Activated T-helper 1 cell treated with anti-CD3 and anti-CD28 coated beads, Interleukin-2, amount 50 U/mL, for 16 hours (primary cell): ENCODE measurements at regions not wholly inside any gene's neighbourhood (a gene's known extent, or its start where the extent isn't known, plus 50 kb on each side); places are given as distances from the start of the nearest gene placed in this dataset.
"Not testable (repeated sequence)": the region's sequence is repeated elsewhere in the genome, so short reads cannot be mapped to it uniquely, and the experiment has no call there.

Source experiments
- DNase-seq, 2 donors: peaks; one replicate each; pipeline ENCODE4 v3.0.0-alpha.2; 2020; ENCODE audit warnings: low read depth in 1 of 2, low spot score in 1 of 2

DNA sequence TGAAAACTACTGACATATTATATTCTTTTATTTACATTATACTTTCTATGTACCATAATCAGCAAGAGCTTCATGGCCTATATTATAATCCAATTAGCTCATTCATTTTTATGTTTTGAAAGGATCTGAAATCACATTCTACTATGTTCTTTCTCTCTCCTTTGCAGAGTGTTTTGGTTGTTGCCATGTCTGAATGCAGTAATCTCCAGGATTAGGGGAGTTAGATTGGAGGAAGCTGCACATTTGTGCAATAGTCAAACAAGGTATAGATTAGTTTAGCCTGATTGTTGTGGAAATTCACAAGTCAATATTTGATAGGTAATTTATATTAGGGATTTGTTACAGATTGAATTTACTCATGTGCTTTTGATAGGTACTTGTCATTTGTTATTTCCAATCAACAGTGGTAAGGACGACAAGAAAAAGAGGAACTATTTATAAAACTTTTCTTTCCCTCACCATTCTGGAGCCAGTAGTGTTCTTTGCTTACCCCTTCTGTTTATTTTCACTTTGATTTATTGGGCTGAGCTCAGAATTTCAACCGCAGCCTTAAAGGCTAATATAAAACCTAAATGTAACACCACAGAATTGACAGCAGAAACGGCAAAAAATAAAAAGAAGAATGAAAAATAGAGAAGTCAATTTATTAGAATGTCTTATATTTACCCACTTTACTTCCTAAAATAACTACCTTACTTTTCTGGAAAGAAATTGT lies 597.0 kb downstream of the CHSY3 start:
- DNase-seq, result no peak

DNA sequence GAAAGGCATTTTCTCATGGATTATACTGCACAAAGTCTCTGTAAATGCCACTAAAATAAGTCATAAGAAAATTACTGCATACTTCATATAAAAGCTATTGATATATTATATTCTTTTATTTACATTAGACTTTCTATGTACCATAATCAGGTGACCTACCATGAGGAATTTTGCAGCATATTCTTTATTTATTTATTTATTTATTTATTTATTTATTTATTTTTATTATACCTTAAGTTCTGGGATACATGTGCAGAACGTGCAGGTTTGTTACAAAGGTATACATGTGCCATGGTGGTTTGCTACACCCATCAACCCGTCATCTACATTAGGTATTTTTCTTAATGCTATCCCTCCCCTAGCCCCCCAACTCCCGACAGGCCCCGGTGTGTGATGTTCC lies 596.2 kb downstream of the CHSY3 start:
- DNase-seq, result not testable (repeated sequence)

DNA sequence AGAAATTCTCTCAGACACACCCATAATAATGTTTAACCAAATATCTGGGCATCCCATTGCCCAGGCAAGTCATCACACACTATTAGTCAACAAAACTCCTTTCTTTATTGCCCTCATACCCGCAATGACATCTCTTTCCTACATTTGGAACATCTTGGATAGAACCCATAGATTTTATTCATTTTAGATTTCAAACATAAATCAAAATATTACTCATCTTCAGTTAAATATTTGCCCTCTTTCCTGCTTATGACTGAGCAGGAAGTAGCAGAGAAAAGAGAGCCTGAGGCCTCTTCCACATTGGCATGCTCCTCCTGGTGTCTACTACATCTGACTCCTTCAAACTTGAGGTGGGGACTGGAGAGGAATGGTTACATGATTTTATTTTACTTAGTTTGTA lies 592.0 kb downstream of the CHSY3 start:
- no peak for DNase-seq

DNA sequence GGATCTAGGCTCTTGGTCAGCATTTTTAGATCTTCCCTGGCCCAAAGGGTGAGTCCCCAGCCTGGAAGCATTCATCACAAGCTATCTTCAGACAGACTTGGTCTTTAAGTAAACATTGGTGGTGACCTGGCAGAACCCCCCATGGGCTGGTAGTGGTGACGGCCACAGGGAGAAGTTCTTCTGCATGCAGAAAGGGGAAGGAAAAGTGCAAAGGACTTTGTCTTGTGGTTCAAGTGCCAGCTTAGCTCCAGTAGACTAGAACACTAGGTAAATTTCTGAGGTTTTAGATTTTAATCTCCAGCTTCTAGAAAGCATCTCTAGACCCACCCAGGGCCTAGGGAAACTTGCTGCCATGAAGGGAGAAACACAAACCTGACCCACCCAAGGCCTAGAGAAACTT lies 584.0 kb downstream of the CHSY3 start:
- no peak for DNase-seq

DNA sequence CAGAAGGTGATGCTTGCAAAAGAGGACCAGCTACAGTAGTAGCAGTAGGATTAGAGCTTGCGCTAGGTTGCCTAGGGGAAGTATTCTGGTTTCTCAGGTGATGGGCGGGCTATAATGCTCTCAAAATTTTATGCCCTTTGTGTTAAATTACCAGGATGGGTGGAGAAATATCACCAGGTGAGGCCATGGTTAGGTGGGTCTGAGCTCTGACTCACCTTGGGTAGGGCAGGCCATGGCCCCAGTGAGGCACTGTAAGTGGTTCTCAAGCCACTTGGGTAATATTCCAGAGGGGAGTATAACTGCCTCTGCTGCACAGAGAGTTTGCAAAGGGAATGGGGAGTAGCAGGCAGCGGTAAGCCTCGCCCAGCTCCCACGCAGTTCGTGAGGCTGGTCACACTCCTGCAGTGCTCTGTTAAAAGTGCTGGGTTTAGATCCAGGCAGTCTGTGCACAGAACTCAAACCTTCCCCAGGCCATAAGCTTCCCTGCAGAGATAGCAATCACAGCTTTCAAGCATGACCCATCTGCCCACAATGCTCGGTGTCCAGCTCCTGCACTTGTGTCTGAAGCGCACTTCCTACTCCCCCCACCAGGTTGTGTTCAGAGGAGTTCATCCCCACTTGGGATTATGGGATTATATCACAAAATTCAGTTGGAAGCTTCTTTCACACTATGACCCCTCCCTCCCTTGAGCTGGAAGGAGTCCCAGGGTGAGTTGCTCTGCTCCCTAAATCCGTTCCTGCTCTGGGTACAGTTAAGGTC lies 575.0 kb downstream of the CHSY3 start:
- no peak for DNase-seq

DNA sequence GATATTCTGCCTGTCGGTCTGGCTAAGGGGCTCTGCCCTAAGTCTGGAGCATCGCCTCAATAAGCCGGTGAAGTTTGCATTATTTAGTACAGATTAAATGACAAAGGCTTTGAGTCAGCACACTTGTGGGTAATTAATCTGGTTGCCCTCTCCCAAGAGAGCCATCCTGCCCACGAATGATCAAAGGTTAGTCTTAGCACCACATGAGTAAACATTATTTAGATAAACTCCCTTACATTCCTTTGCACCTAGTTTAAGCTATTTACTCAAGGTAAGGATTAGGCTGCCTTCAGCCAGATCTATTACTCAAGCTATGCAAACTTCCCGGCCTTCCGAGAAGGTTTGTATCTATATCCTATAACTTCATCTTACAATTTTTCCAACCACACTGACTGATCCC lies 572.1 kb downstream of the CHSY3 start:
- no peak for DNase-seq

DNA sequence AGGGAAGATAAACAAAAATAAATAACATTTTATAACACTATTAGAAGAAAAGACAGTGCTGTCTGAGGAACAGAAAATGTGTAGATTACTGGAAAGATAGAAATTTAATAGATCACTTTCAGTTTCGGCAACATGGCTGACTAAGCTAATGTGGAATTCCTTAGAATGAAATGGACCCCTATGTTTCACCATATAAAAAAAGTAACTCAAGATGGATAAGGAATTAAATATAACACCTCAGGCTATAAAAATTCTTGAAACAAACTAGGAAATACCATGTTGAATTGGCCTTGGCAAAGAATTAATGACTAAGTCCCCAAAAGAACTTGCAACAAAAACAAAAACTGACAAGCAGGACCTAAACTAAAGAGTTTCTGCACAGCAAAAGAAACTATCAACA lies 558.3 kb downstream of the CHSY3 start:
- no peak for DNase-seq

DNA sequence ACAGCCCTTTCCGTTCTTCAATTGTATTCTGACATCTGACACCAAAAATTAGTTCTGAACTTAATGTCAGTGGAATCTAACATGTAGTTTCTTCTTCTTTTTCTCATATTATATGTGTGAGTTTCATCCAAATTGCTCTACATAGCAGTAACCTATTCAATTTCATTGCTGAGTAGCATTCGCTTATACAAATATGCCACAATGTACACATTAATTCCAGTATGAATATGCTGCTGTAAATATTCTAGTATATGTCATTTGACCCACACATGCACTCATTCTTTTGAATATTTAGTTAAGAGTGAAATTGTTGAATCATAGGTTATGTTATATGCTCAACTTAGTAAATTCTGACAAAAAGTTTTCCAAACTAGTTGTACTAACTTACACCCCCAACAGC lies 550.9 kb downstream of the CHSY3 start:
- DNase-seq, result no peak

DNA sequence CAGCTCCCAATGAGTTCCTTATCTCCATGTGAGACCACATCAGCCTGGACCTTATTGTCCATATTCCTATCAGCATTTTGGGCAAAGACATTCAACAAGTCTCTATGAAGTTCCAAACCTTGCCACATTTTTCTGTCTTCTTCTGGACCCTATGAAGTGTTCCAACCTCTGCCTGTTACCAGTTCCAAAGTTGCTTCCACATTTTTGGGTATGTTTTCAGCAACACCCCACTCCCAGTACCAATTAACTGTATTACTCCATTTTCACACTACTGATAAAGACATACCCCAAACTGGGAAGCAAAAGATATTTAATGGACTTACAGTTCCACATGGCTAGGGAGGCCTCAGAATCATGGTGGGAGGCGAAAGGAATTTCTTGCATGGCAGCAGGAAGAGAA lies 548.5 kb downstream of the CHSY3 start:
- no peak for DNase-seq

DNA sequence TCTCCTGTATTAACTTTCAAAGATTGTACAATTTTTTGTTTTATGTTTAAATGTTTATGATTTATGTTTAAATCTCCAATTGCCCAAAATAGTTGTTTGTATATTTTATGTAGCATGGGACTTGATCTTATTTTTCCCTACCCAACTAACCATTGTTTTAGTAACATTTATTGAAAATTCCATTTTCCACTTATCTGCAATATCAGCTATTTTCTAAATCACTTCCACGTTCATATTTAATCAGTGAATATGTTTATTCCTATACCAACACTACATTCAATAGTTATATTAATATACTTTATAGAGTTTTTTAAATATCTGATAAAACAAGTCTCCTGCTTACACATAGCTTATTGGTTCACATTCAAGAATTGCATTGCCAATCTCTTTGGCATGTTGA lies 532.2 kb downstream of the CHSY3 start:
- DNase-seq, result no peak

DNA sequence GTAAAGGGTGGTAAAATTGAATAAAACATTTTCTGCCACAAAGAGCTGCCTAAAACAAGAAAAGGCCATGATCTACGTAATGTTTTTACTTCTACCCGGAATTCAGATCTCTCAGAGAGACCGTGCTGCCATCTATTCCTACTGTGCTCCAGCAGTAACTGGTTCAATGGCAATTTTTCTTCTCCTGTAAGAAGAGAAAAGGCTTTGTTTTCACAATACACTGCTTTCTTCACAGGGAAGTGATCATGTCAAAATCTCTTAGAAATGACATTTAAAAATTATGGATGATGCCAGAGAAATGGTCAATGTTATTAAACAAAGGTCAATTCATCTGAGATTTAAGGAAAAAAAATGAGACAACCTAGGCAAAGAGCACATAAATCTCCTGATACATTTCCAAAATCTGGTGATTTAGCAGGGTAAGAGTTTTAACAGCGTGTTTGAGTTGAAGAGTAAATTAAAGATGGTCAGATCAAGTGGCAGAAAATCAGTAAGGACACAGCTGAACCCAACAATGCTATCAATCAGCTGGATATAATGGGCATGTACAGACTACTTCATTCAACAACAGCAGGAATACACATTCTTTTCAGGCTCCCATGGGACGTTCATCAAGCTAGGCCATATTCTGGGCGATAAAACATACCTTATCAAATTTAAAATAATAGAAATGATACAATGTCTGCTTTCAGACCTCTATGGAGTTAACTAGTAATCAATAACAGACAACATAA lies 523.1 kb downstream of the CHSY3 start:
- no peak for DNase-seq

DNA sequence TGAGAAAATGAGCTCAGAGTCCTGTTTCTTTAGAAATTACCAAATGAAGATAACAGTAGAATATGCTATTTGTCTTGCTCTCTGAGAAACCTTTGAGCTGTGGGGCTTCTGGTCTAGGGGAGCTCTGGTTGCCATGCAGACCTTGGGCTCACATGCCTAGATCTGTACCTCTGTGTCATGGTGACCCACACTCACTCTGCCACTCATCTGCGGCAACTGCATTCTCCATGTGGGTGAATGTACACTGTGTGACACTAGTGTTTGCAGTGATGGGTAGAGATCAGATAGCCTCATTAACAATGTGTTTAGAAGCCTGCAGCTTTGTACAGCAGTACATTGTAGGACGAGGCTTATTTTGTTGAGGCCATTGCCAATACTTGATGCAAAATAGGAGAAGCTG lies 521.2 kb downstream of the CHSY3 start:
- DNase-seq, result no peak

DNA sequence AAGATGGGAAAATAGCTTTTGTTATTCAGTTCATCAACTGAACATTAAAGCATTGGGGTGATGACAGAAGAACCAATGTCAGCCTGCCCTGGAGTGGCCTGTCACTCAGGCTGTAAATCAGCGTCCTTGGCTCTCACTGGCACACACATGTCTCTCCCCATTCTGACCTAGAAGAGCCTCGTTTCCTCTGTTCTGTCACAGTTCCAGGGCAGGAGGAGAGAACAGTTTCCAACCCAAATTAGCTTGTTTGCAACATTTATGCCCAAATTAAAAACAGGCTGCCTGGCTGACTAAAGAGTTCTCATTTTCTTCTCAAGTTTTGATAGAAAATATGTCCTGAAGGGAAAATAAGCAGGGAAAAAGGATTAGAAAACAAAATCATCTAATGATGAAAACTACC lies 520.1 kb downstream of the CHSY3 start:
- no peak for DNase-seq

DNA sequence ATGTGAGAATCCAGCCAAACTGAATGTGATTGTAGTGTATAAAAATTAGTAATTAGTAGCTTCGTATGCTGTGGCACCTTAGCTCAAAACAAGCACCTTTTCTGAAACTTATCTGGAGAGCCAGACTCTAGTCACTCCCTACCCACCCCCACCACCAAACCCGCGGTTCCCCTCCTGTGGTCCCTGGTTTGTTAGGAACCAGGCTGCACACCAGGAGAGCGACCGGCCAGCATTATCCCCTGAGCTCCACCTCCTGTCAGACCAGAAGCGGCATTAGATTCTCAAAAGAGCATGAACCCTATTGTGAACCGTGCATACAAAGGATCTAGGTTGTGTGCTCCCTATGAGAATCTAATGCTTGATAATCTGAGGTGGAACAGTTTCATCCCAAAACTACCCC lies 498.6 kb downstream of the CHSY3 start:
- DNase-seq, result no peak

DNA sequence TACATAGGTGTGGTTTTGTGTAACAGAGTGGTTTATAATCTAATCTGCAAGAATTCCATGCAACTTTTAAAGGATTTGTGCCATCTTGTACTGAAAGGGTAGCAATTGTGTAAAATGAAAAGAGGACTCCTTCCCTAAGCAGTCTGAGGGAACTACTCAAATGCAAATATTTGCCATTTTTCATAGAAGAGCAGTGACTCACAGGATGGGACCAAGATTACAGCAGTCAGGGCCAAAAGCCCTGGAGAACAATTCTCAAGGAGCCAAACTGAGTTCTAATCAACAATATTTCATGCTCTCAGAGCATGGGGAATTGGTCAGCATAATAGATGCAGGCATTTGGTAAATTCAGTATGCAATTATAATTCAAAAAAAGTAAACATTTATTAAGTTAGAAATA lies 495.8 kb downstream of the CHSY3 start:
- DNase-seq, result no peak

DNA sequence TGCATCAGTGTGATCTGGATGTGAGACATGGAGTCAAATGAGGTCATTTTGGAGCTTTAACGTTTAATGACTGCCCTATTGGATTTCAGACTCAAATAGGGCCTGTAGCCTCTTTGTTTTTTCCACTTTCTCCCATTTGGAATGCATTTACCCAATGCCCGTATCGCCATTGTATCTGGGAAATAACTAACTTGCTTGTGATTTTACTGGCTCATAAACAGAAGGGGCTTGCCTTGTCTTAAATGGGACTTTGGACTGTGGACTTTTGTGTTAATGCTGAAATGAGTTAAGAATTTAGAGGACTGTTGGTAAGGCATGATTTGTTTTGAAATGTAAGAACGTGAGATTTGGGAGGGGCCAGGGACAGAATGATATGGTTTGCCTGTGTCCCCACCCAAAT lies 494.6 kb downstream of the CHSY3 start:
- DNase-seq, result no peak

DNA sequence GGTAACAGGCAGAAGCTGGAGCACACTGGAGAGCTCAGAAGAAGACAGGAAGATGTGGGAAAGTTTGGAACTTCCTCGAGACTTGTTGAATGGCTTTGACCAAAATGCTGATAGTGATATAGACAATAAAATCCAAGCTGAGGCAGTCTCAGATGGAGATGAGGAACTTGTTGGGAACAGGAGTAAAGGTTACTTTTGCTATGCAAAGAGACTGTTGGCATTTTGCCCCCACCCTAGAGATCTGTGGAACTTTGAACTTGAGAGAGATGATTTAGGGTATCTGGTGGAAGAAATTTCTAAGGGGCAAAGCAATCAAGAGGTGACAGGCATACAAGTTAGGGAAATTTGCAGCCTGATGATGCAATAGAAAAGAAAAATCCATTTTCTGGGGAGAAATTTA lies 493.5 kb downstream of the CHSY3 start:
- DNase-seq, result not testable (repeated sequence)

DNA sequence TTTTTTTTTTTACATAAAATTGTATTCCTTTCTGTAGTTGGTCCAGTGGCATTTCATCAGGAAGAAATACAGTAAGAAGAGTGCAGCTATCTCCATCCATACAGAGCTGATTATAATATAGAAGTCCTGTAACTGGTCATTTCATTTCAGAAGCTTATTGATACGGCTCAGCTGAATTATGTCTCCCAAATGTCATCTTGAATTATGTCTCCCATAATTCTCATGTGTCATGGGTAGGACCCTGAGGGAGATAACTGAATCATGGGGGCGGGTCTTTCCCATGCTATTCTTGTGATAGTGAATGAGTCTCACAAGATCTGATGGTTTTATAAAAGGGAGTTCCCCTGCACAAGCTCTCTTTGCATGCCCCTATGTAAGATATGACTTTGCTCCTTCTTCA lies 492.9 kb downstream of the CHSY3 start:
- DNase-seq, result no peak

DNA sequence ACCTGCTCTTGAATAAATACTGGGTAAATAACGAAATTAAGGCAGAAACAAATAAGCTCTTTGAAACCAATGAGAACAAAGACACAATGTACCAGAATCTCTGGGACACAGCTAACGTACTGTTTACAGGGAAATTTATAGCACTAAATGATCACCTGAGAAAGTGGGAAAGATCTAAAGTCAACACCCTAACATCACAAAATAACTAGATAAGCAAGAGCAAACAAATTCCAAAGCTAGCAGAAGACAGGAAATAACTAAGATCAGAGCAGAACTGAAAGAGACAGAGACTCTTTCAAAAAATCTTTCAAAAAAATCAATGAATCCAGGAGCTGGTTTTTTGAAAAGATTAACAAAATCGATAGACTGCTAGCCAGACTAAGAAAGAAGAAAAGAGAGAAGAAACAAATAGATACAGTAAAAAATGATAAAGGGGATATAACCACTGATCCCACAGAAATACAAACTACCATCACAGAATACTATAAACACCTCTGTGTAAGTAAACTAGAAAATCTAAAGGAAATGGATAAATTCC lies 487.5 kb downstream of the CHSY3 start:
- not testable (repeated sequence) for DNase-seq

DNA sequence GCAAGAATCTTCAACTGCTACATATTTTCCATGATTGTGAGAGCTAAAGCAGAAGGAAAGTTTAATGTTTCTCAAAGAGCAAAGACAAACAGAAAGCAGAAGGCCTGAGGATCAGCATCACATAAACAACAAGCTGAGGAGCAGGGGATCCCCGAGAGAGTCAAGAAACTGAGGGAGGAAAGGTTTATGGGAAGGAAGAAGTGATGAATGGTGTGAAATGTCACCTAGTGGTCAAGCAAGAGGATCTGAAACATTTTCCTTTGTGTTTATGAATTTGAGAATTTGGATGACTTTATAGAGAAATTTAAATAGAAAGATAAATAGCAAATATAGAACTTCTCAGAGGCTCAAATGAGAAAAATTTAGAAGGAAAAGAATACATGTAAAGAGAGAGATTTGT lies 481.9 kb downstream of the CHSY3 start:
- no peak for DNase-seq

DNA sequence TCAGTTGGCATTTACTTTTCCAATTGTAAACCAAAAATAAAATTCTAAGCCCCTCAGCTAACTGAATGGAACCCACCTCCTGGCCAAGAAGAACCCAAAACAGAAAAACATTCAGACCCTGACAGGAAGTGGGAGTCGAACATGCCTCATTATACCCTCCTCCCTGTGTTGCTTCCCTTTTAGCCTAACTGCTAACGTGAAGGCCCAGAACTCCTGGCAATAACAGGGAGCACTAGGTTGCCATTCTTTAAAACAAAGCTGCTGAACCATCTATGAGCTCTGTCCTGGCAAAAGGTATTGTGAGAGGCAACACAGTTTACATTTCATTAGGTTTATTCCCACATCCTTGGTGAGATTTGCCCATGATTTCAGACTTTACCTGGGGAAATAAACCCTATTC lies 481.4 kb downstream of the CHSY3 start:
- DNase-seq, result no peak

DNA sequence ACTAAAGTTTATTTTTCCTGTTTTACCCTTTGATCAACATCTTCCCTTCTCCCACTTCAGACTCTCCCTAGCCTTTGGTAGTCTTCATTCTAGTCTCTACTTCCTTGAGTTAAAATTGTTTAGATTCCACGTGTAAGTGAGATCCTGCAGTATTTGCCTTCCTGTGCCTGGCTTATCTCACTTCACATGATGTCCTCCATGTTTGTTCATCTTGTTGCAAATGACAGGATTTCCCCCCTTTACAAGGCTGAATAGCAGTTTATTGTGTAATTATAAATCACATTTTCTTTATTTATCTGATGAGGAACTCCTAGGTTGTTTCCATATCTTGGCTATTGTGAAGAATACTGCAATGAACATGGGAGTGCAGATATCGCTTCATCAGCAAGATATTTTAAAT lies 461.7 kb downstream of the CHSY3 start:
- no peak for DNase-seq
